ENCODE measurements at regions not wholly inside any gene's neighbourhood (a gene's known extent, or its start where the extent isn't known, plus 50 kb on each side); places are given as distances from the start of the nearest gene placed in this dataset.

DNA sequence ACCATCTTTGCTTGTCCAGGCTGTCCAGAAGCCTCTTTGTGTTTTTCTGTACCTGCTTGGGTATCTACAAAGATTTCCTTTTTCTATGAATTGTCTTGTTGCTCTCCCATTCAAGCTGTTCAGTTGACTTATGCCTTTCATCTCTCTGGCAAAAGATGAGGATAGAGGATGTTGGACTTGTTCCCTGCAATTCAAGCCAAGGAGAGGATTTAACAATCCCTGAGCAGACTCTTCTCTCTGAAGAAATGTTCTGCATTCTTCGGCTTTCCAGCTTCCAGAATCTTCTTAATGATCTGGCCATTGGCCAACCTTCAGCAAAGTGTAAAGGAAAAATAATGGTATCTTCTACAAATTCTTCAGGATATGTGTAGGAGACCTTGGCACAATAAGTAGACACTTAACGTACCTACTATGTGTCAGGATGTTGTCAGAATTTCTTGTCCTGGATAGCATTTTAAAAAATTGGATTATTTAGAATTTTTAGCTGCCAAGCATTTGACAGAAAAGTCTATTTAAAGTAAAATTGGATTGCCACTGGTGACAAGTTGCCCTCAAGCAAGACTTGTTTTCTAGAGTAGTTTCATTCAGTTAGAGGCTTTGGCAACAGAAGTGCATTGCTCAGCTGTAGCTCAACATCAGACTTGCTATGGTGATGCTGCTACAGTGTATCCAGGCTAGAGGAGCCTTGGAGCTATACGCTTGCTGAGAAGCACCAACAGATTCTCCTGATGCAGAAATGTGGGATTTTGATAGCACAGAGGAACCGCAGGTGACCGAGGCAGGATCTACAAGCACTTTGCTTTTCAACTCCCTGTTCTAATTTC, 455.7 kb downstream of the SUCLA2 start:
- TF ChIP-seq, protein P1, sequence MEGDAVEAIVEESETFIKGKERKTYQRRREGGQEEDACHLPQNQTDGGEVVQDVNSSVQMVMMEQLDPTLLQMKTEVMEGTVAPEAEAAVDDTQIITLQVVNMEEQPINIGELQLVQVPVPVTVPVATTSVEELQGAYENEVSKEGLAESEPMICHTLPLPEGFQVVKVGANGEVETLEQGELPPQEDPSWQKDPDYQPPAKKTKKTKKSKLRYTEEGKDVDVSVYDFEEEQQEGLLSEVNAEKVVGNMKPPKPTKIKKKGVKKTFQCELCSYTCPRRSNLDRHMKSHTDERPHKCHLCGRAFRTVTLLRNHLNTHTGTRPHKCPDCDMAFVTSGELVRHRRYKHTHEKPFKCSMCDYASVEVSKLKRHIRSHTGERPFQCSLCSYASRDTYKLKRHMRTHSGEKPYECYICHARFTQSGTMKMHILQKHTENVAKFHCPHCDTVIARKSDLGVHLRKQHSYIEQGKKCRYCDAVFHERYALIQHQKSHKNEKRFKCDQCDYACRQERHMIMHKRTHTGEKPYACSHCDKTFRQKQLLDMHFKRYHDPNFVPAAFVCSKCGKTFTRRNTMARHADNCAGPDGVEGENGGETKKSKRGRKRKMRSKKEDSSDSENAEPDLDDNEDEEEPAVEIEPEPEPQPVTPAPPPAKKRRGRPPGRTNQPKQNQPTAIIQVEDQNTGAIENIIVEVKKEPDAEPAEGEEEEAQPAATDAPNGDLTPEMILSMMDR (IDR thresholded peaks at IDR 0.05; ENCODE audit: insufficient read depth, low read length, missing control alignments) = no peak
- POLR2A ChIA-PET = no interaction called here
- DNase-seq (ENCODE audit: low read depth, low spot score) = no peak
- no peak overlapping the region for H3K4me3 ChIP-seq (ENCODE audit: low read depth, low read length)
- CTCF ChIA-PET = no interaction called here

GRCh38 chr13:47539317-47539716, 461.8 kb downstream of the SUCLA2 start:
- TF ChIP-seq, protein P1 (IDR thresholded peaks at IDR 0.05; ENCODE audit: insufficient read depth, low read length, missing control alignments) = no peak
- no peak for DNase-seq (ENCODE audit: low read depth, low spot score)
- ChIA-PET POLR2A (no interaction called here), CTCF (interaction anchor here (1.1 kb wide), 1 partner anchor 14 kb away, joined by 3 read pairs; no protein-coding TSS in a partner anchor)
- no peak overlapping the region for H3K4me3 ChIP-seq (ENCODE audit: low read depth, low read length)

DNA sequence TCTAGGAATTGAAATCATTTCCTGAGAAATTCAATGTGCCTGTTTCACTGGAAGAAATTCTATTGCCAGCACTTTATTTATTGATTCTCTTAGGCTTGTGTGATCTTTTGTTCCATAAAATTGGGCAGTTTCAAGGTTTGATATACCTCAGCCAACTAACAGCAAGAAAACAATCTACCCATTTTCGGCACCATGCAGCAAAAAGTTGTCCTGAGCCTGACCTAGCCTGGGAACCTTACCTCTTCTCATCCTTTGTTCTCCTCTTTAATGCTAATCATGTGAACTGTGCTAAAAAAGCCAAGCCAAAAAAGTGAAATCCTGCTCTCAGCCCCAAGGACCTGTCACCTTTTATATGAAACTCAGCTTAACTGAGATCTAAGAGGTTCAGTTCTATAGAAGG, 477.3 kb downstream of the SUCLA2 start:
- TF ChIP-seq, protein P1 (IDR thresholded peaks at IDR 0.05; ENCODE audit: insufficient read depth, low read length, missing control alignments) = no peak
- no peak for DNase-seq (ENCODE audit: low read depth, low spot score)
- POLR2A ChIA-PET = no interaction called here
- CTCF ChIA-PET = interaction anchor here (1.0 kb wide), 1 partner anchor 65 kb away, joined by 3 read pairs; no protein-coding TSS in a partner anchor
- H3K4me3 ChIP-seq (ENCODE audit: low read depth, low read length) = no peak overlapping the region

- CTCF ChIA-PET = interaction anchor here (1.2 kb wide), 1 partner anchor 548 kb away, joined by 3 read pairs; no protein-coding TSS in a partner anchor
- no peak for DNase-seq (ENCODE audit: low read depth, low spot score)
- TF ChIP-seq, protein P1 (IDR thresholded peaks at IDR 0.05; ENCODE audit: insufficient read depth, low read length, missing control alignments) = no peak
- no peak overlapping the region for H3K4me3 ChIP-seq (ENCODE audit: low read depth, low read length)
- POLR2A ChIA-PET = no interaction called here
These were observed 479.1 kb downstream of the SUCLA2 start for GRCh38 chr13:47521890-47522487.

- ChIA-PET CTCF (interaction anchor here (1.1 kb wide), 1 partner anchor 34 kb away, joined by 3 read pairs; no protein-coding TSS in a partner anchor), POLR2A (no interaction called here)
- H3K4me3 ChIP-seq (ENCODE audit: low read depth, low read length) = no peak overlapping the region
- no peak for DNase-seq (ENCODE audit: low read depth, low spot score)
- TF ChIP-seq, protein P1 (IDR thresholded peaks at IDR 0.05; ENCODE audit: insufficient read depth, low read length, missing control alignments) = no peak
These were observed 481.4 kb downstream of the SUCLA2 start for GRCh38 chr13:47519626-47520025.

GRCh38 chr13:47518530-47518929, 482.5 kb downstream of the SUCLA2 start:
- no peak for DNase-seq (ENCODE audit: low read depth, low spot score)
- ChIA-PET POLR2A (no interaction called here), CTCF (no interaction called here)
- no peak overlapping the region for H3K4me3 ChIP-seq (ENCODE audit: low read depth, low read length)
- TF ChIP-seq, protein P1 (IDR thresholded peaks at IDR 0.05; ENCODE audit: insufficient read depth, low read length, missing control alignments) = no peak

Measured in AG04449 (cell line).